GM21529 (cell line): ENCODE measurements at regions not wholly inside any gene's neighbourhood (a gene's known extent, or its start where the extent isn't known, plus 50 kb on each side); places are given as distances from the start of the nearest gene placed in this dataset.
"Not testable (repeated sequence)": the region's sequence is repeated elsewhere in the genome, so short reads cannot be mapped to it uniquely, and the experiment has no call there.

Source experiments
- ATAC-seq: cut with Tn5 transposase; IDR thresholded peaks from one replicate; pipeline ENCODE4 v1.9.1; 2021; ENCODE audit not compliant: unreplicated experiment

DNA sequence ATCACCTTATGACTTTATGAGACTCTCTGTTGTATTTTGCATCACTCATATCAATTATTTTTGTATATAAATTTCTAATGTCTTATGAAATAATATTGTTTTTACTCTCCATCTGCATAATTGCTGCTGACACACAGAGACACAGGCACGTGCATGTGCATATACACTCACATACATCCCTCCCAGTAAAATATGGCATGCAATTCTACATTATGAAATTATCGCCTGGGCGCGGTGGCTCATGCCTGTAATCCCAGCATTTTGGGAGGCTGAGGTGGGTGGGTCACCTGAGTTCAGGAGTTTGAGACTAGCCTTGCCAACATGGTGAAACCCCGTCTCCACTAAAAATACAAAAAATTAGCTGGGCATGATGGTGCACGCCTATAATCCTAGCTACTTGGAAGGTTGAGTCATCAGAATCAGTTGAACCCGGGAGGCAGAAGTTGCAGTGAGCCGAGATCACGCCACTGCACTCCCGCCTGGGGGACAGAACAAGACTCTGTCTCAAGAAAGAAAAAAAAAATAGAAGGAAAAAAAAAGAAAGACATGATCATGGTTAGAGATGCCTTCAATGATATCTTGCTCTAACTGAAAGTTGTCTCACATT is 96.7 kb upstream of the LUZP2 start:
- no peak for ATAC-seq

DNA sequence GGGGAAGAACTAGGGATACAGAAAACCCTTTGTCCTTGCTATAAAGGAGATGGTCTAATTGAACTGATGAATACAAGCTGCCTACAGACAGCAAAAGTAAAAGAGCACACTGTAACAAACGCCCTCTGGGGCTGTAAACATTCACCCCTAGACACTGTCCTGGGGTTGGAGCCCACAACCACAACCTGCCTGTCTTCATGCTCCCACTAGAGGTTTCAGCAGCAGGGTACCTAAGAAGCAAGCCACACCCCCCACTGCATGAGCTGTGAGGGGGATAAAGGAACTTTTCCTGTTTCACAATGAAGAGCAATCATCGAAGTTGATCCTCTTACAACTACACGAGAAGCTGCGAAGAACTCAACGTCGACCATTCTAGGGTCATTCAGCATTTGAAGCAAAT is 90.5 kb upstream of the LUZP2 start:
- no peak for ATAC-seq

DNA sequence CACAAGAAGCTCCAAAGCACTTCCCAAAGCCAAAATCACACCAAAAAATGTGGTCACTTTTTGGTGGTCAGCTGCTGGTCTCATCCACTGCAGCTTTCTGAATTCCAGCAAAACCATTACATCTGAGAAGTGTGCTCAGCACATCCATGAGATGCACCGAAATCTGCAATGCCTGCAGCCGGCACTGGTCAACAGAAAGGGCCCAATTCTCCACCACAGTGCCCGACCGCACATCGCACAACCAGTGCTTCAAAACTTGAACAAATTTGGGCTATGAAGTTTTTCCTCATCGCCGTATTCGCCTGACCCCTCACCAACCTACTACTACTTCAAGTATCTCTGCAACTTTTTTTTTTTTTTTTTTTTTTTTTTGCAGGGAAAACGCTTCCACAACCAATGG is 89.9 kb upstream of the LUZP2 start:
- no peak for ATAC-seq

DNA sequence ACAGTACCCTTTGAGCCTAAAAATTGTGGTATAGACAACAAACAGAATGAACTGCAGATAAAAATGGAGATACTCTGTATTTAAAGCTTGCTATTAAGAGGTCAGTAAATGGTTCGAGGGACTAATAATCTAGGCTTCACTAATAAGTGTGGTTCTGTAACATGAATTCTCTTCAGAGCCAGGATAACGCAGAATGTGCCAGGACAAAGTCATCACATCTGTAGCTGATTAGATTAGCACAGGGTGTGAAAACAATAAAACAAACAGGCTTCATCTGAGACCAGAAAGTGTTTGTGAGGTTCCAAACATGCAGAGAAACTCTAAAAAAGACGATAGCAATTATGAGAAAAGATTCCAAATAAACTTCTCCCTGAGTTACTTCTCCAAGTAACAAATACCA is 89.1 kb upstream of the LUZP2 start:
- ATAC-seq: no peak

DNA sequence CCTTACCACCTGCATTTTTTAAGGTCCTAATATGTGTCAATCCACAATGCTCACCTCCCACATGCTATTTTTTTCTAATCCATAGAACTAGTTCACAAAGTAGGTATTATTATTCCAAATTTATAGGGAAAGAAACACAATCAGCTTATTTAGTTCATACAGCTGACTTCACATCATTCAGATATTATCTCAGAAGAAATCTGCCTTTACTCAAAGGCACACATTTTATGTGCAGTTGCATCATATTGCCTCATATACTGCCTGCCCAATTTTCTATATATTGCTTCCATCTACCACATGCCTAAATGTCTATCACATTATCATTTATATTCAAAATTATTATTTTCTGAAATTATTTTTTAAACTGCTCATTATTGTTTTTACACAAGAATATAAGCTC is 88.7 kb upstream of the LUZP2 start:
- ATAC-seq: no peak

DNA sequence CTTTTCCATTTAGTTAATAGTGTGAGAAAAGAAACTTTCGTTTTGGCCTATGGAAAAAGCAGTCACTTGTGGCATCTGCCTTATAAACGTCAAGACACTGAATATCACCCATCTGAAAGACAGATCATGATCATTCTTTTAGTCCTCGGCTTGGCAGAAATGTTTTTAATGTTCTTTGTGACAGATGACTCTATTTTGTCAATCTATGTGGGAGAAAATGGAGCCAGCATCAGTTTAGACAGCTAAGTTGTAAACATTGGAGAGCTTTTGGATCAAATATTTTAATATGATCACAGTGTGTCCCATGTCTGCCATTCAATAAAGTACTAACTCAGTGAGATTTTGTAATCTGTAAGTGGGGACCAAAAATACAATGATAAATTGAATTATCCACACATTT is 85.1 kb upstream of the LUZP2 start:
- no peak for ATAC-seq

DNA sequence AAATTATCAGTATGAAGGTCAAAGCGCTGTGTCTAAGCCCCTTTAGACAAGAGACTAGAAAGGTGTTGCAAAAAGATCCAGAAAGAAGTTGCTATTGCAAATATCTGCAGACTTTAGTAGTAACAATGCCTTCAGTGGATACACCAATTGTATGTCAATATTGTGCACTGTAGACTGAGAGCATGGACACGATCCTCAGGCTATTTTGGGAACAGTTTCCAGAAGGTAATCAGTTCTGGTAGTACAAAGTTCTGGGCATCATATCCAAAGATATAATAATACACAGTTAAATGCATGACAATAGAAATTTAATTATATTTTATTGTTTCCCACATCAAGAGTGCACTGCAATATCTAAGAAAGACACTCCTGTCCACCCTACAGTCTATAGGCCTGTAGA is 84.1 kb upstream of the LUZP2 start:
- no peak for ATAC-seq

DNA sequence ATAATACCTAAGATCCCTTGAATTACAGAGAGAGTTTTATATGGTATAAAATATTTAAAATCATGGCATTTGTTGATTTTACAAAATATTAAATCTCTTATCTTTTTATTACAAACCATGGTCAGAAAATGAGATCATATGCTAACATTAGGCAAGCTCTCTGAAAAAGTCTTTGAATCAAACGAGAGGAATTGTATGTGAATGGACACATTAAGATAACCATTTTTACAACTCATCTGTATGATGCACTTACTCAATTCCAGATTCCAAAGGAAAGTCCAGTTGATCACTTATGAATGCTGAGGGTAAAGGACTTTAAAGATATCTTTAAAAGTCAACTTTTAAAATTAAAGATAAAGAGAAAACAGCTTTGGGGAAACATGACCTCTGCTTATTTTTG is 83.5 kb upstream of the LUZP2 start:
- no peak for ATAC-seq

DNA sequence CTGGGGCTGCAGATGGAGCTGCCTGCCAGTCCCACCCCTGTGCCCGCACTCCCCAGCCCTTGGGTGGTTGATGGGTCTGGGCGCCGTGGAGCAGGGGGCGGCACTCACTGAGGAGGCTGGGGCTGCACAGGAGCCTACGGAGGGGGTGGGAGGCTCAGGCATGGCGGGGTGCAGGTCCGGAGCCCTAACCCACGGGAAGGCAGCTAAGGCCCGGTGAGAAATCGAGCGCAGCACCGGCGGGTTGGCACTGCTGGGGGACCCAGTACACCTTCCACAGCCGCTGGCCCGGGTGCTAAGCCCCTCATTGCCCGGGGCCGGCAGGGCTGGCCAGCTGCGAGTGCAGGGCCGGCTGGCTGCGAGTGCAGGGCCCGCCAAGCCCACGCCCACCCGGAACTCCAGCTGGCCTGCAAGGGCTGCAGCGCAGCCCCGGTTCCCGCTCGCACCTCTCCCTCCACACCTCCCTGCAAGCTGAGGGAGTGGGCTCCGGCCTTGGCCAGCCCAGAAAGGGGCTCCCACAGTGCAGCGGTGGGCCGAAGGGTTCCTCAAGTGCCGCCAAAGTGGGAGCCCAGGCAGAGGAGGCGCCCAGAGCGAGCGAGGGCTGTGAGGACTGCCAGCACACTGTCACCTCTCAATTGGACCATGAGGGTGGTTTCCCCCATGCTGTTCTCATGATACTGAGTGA is 80.8 kb upstream of the LUZP2 start:
- ATAC-seq: not testable (repeated sequence)

DNA sequence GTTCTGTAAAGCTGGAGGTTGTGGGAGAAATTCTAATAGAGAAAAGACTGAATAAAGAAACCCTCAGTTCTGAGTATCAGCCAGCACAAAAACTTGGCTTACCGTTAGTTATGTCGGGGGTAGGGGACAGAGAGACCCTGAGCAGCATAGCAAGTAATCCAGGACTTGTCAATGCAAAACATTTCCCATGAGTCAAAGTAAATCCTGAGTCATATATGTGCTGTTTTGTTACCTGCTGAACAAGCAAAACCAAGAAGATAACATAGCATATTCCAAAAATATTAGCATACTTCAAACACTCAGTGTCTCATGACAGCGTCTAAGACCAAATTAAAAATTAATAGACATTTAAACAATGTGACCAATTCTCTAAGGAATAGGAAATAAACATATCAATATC is 75.1 kb upstream of the LUZP2 start:
- no peak for ATAC-seq

DNA sequence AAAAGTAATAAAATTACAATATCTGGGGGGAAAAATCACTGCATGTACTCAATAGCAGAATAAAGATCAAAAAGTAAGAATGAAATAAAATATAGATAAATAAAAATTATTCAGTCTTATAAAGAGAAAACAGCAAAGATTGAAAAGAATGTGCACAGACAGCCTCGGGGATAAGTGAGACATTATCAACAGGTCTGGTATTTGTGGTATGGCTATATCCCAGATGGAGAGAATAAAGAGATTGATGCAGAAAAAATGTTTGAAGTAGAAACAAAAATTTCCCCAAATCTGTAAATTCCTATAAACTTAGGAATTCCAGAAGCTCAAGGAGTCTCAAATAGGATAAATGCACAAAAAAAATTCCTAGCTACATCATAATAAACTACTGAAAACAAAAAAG is 74.5 kb upstream of the LUZP2 start:
- no peak for ATAC-seq

DNA sequence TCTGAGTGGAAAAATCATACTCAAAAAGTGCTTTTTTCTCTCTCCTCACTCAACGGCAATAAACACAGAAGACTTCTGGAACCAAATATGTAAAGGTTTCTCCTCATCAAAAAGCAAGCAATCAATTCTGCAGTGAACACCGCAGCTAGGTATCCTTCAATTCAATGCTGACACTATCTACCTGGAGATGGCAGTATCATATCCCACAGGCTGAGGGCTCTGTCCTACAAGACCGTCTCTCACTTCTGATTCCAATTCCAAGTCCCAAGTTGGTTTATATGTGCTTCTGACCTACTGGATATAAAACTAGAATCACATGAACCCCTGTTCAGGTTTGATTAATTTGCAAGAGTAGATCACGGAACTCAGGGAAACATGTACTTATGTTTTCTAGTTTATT is 59.7 kb upstream of the LUZP2 start:
- no peak for ATAC-seq
